ENCODE measurements at regions not wholly inside any gene's neighbourhood (a gene's known extent, or its start where the extent isn't known, plus 50 kb on each side); places are given as distances from the start of the nearest gene placed in this dataset.

GRCh38 chr2:195477996-195478382, 179.0 kb upstream of the SLC39A10 start:
- Mint-ChIP-seq H3K4me1 (peaks cover 17% of the 10 kb centered on the region), H3K9me3 (ENCODE audit: insufficient read depth) (peaks cover 3% of the 10 kb centered on the region), H3K27ac (no peak overlapping the region), H3K27me3 (no peaks in the 10 kb centered on the region), H3K4me3 (no peak overlapping the region)
- Histone ChIP-seq H3K4me1 (ENCODE audit: control insufficient read depth in 2 of 2, insufficient read depth in 2 of 2, low read length in 2 of 2) (peaks cover 6 to 7% of the 10 kb centered on the region in 2 donors), H3K27ac (ENCODE audit: low read length in 2 of 2) (no peak overlapping the region), H4K20me1 (ENCODE audit: control insufficient read depth, insufficient read depth, low read length, poor library complexity, severe bottlenecking) (no peaks in the 10 kb centered on the region), H2AFZ (ENCODE audit: insufficient read depth, low read depth, low read length, poor library complexity, severe bottlenecking) (no peak overlapping the region), H3K9ac (ENCODE audit: low read length) (no peak overlapping the region), H3K79me2 (ENCODE audit: control insufficient read depth, insufficient read depth, low read length) (no peaks in the 10 kb centered on the region), H3K4me3 (ENCODE audit: control extremely low read depth in 1 of 5, extremely low read depth in 1 of 5, insufficient read depth in 1 of 5, low read depth in 2 of 5, low read length in 4 of 5) (no peak overlapping the region), H3K4me2 (replicated peaks; ENCODE audit: low read depth, low read length, poor library complexity, severe bottlenecking) (no peak overlapping the region), H3K36me3 (replicated peaks in 1 of 2; ENCODE audit: control extremely low read depth in 1 of 2, control insufficient read depth in 1 of 2, extremely low read depth in 1 of 2, insufficient read depth in 2 of 2, low read length in 1 of 2) (no peaks in the 10 kb centered on the region), H3K27me3 (replicated peaks in 1 of 4; ENCODE audit: control extremely low read depth in 1 of 4, control insufficient read depth in 3 of 4, insufficient read depth in 4 of 4, low read length in 3 of 4) (no peaks in the 10 kb centered on the region), H3K9me3 (ENCODE audit: control extremely low read depth in 1 of 3, control insufficient read depth in 2 of 3, insufficient read depth in 1 of 3, low read length in 2 of 3) (no peaks in the 10 kb centered on the region)
- TF ChIP-seq CTCF (IDR thresholded peaks at IDR 0.05) (no peak), EZH2 (IDR thresholded peaks at IDR 0.05; ENCODE audit: borderline replicate concordance, insufficient read depth, low read depth, low read length, poor library complexity, severe bottlenecking) (no peak)
- POLR2A ChIA-PET: no interaction called here
- CTCF ChIA-PET: interaction anchor here (1.1 kb wide), 1 partner anchor 182 kb away, joined by 3 read pairs; no protein-coding TSS in a partner anchor
- DNase-seq: no peak
- no peak for ATAC-seq (ENCODE audit: low read depth)
- intact Hi-C loops (cut with micrococcal nuclease): no loop called here

GRCh38 chr2:195477248-195477995, 179.6 kb upstream of the SLC39A10 start:
- H3K4me3 ChIP-seq (ENCODE audit: control extremely low read depth in 1 of 5, extremely low read depth in 1 of 5, insufficient read depth in 1 of 5, low read depth in 2 of 5, low read length in 4 of 5): no peak overlapping the region
- CTCF ChIA-PET: interaction anchor here (1.1 kb wide), 1 partner anchor 183 kb away, joined by 3 read pairs; no protein-coding TSS in a partner anchor

More at GRCh38 chr2:195477248-195477995, 179.6 kb upstream of the SLC39A10 start:
- intact Hi-C loops (cut with micrococcal nuclease): no loop called here
- H3K79me2 ChIP-seq (ENCODE audit: control insufficient read depth, insufficient read depth, low read length): no peaks in the 10 kb centered on the region
- no peak for ATAC-seq (ENCODE audit: low read depth)
- no peak overlapping the region for H3K27ac ChIP-seq (ENCODE audit: low read length in 2 of 2)
- no peak overlapping the region for H2AFZ ChIP-seq (ENCODE audit: insufficient read depth, low read depth, low read length, poor library complexity, severe bottlenecking)
- no peaks in the 10 kb centered on the region for H3K36me3 ChIP-seq (replicated peaks in 1 of 2; ENCODE audit: control extremely low read depth in 1 of 2, control insufficient read depth in 1 of 2, extremely low read depth in 1 of 2, insufficient read depth in 2 of 2, low read length in 1 of 2)
- no peaks in the 10 kb centered on the region for H3K9me3 ChIP-seq (ENCODE audit: control extremely low read depth in 1 of 3, control insufficient read depth in 2 of 3, insufficient read depth in 1 of 3, low read length in 2 of 3)
- peaks cover 3% of the 10 kb centered on the region for H3K9me3 Mint-ChIP-seq (ENCODE audit: insufficient read depth)
- H3K9ac ChIP-seq (ENCODE audit: low read length): no peak overlapping the region
- H3K4me1 Mint-ChIP-seq: peaks cover 19% of the 10 kb centered on the region
- WGBS (ENCODE audit: insufficient coverage): no CpG with 5 or more reads among the region's 2 CpGs
- H3K4me2 ChIP-seq (replicated peaks; ENCODE audit: low read depth, low read length, poor library complexity, severe bottlenecking): no peak overlapping the region
- H3K27me3 Mint-ChIP-seq: no peaks in the 10 kb centered on the region
- H3K4me3 Mint-ChIP-seq: no peak overlapping the region
- no peak for DNase-seq
- POLR2A ChIA-PET: no interaction called here
- no peaks in the 10 kb centered on the region for H4K20me1 ChIP-seq (ENCODE audit: control insufficient read depth, insufficient read depth, low read length, poor library complexity, severe bottlenecking)
- no peak overlapping the region for H3K27ac Mint-ChIP-seq
- H3K27me3 ChIP-seq (replicated peaks in 1 of 4; ENCODE audit: control extremely low read depth in 1 of 4, control insufficient read depth in 3 of 4, insufficient read depth in 4 of 4, low read length in 3 of 4): no peaks in the 10 kb centered on the region
- TF ChIP-seq CTCF (IDR thresholded peaks at IDR 0.05) (no peak), EZH2 (IDR thresholded peaks at IDR 0.05; ENCODE audit: borderline replicate concordance, insufficient read depth, low read depth, low read length, poor library complexity, severe bottlenecking) (no peak)
- H3K4me1 ChIP-seq (ENCODE audit: control insufficient read depth in 2 of 2, insufficient read depth in 2 of 2, low read length in 2 of 2): peaks cover 6 to 7% of the 10 kb centered on the region in 2 donors

Data from B cell (primary cell).